ENCODE measurements at regions not wholly inside any gene's neighbourhood (a gene's known extent, or its start where the extent isn't known, plus 50 kb on each side); places are given as distances from the start of the nearest gene placed in this dataset.

- no peak overlapping the region for H3K27ac ChIP-seq
- 49 to 56% (median 55%) methylated on average over 4 of the region's 4 CpGs for WGBS, 3 donors
- DNase-seq (no peak), ATAC-seq (no peak)
- H3K27me3 ChIP-seq (ENCODE audit: insufficient read depth in 3 of 3, low read length in 2 of 3): no peaks in the 10 kb centered on the region
- no peaks in the 10 kb centered on the region for H3K4me1 ChIP-seq
- H3K4me3 ChIP-seq: no peak overlapping the region
- TF ChIP-seq CTCF (IDR thresholded peaks at IDR 0.05): no peak
- intact Hi-C loops (cut with DNase I): no loop called here
- H3K36me3 ChIP-seq (ENCODE audit: insufficient read depth in 1 of 2, low read depth in 1 of 2): no peaks in the 10 kb centered on the region
- H3K9me3 ChIP-seq: no peaks in the 10 kb centered on the region
Observed at GRCh38 chr9:12922224-12922866, 147.5 kb downstream of the LURAP1L start.

- intact Hi-C loops (cut with DNase I): no loop called here
- peak in 2 of 4 donors; percentile 27 to 41 for ATAC-seq
Observed at GRCh38 chr9:12923468-12924009, 148.7 kb downstream of the LURAP1L start.

GRCh38 chr9:12930906-12931305 is 156.1 kb downstream of the LURAP1L start:
- Histone ChIP-seq H3K27me3 (ENCODE audit: insufficient read depth in 3 of 3, low read length in 2 of 3) (no peaks in the 10 kb centered on the region), H3K9me3 (no peaks in the 10 kb centered on the region), H3K27ac (no peak overlapping the region), H3K36me3 (ENCODE audit: insufficient read depth in 1 of 2, low read depth in 1 of 2) (no peaks in the 10 kb centered on the region), H3K4me1 (no peaks in the 10 kb centered on the region), H3K4me3 (no peak overlapping the region)
- intact Hi-C loops (cut with DNase I): no loop called here
- no peak for ATAC-seq
- 61 to 65% (median 64%) methylated on average over 4 of the region's 4 CpGs for WGBS, 3 donors
- no peak for TF ChIP-seq CTCF (IDR thresholded peaks at IDR 0.05)
- DNase-seq: no peak

More at GRCh38 chr9:12923468-12924009, 148.7 kb downstream of the LURAP1L start:
- H3K4me3 ChIP-seq: no peak overlapping the region
- no peak for TF ChIP-seq CTCF (IDR thresholded peaks at IDR 0.05)
- no peaks in the 10 kb centered on the region for H3K36me3 ChIP-seq (ENCODE audit: insufficient read depth in 1 of 2, low read depth in 1 of 2)
- H3K9me3 ChIP-seq: no peaks in the 10 kb centered on the region
- no peak overlapping the region for H3K27ac ChIP-seq
- no peaks in the 10 kb centered on the region for H3K27me3 ChIP-seq (ENCODE audit: insufficient read depth in 3 of 3, low read length in 2 of 3)
- H3K4me1 ChIP-seq: no peaks in the 10 kb centered on the region
- DNase-seq: peak in 1 of 2 donors; percentile 16
- WGBS, 3 donors: 20 to 40% (median 27%) methylated on average over 1 of the region's 1 CpG

GRCh38 chr9:12933957-12934356 is 159.1 kb downstream of the LURAP1L start:
- intact Hi-C loops (cut with DNase I): no loop called here
- no peak for TF ChIP-seq CTCF (IDR thresholded peaks at IDR 0.05)
- Histone ChIP-seq H3K27me3 (ENCODE audit: insufficient read depth in 3 of 3, low read length in 2 of 3) (no peaks in the 10 kb centered on the region), H3K4me3 (no peak overlapping the region), H3K9me3 (no peaks in the 10 kb centered on the region), H3K36me3 (ENCODE audit: insufficient read depth in 1 of 2, low read depth in 1 of 2) (no peaks in the 10 kb centered on the region), H3K27ac (no peak overlapping the region), H3K4me1 (no peaks in the 10 kb centered on the region)
- WGBS, 3 donors: 64 to 73% (median 67%) methylated on average over 2 of the region's 2 CpGs
- no peak for ATAC-seq
- no peak for DNase-seq
